Endodermal cell (in vitro differentiated cells): ENCODE measurements at regions not wholly inside any gene's neighbourhood (a gene's known extent, or its start where the extent isn't known, plus 50 kb on each side); places are given as distances from the start of the nearest gene placed in this dataset.

Source experiments
- DNase-seq: peaks from one replicate; pipeline ENCODE4 v3.0.0-alpha.2; 2017
- H3K27ac ChIP-seq: 2 replicates; pipeline ENCODE4 v1.5.1; 2013; ENCODE audit warnings: mild to moderate bottlenecking, low read depth, low read length, moderate library complexity
- H3K27me3 ChIP-seq: 2 replicates; pipeline ENCODE4 v1.6.1; 2013; ENCODE audit warnings: mild to moderate bottlenecking, low read length, moderate library complexity; ENCODE audit not compliant: insufficient read depth, control insufficient read depth, poor library complexity, severe bottlenecking
- H3K36me3 ChIP-seq: 2 replicates; pipeline ENCODE4 v1.7.0; 2013; ENCODE audit warnings: mild to moderate bottlenecking, low read length, moderate library complexity; ENCODE audit not compliant: control insufficient read depth, insufficient read depth
- H3K4me1 ChIP-seq: one replicate; pipeline ENCODE4 v1.7.0; 2013; ENCODE audit warnings: low read length; ENCODE audit not compliant: control insufficient read depth, insufficient read depth
- H3K4me3 ChIP-seq: 2 replicates; pipeline ENCODE4 v1.5.1; 2013; ENCODE audit warnings: mild to moderate bottlenecking, low read length, moderate library complexity
- H3K9ac ChIP-seq: 2 replicates; pipeline ENCODE4 v1.6.1; 2013; ENCODE audit warnings: mild to moderate bottlenecking, low read length, moderate library complexity; ENCODE audit not compliant: poor library complexity, severe bottlenecking; ENCODE audit errors: extremely low read depth
- H3K9me3 ChIP-seq: 2 replicates; pipeline ENCODE4 v1.6.1; 2013; ENCODE audit warnings: mild to moderate bottlenecking, low read length, moderate library complexity; ENCODE audit not compliant: control insufficient read depth
- H3K27ac Mint-ChIP-seq: 2 replicates; pipeline ENCODE4 v1.8.0; 2020; ENCODE audit warnings: mixed read lengths
- H3K27me3 Mint-ChIP-seq: 2 replicates; pipeline ENCODE4 v1.8.0; 2021; ENCODE audit warnings: mild to moderate bottlenecking, mixed read lengths; ENCODE audit not compliant: insufficient read depth
- H3K36me3 Mint-ChIP-seq: 2 replicates; pipeline ENCODE4 v1.8.0; 2020; ENCODE audit warnings: low read depth, mixed read lengths
- H3K4me1 Mint-ChIP-seq: 2 replicates; pipeline ENCODE4 v1.8.0; 2020; ENCODE audit warnings: mixed read lengths
- H3K4me3 Mint-ChIP-seq: 2 replicates; pipeline ENCODE4 v1.8.0; 2020; ENCODE audit warnings: mild to moderate bottlenecking, moderate library complexity, mixed read lengths
- H3K9me3 Mint-ChIP-seq: 2 replicates; pipeline ENCODE4 v1.8.0; 2020; ENCODE audit warnings: mild to moderate bottlenecking, mixed read lengths
- CTCF ChIP-seq: fragments of 200-600 bp; sonication (generic); conservative IDR thresholded peaks from 2 replicates; pipeline ENCODE4 v1.5.0; 2021; ENCODE audit warnings: antibody characterized with exemption, mild to moderate bottlenecking
- WGBS, 2 experiments: methylation state at CpG; one replicate each; pipeline versions ENCODE4 v1.1.5 to v1.1.7; 2013; ENCODE audit warnings: missing lambda C conversion rate in 2 of 2, mixed read lengths in 1 of 2; ENCODE audit not compliant: insufficient coverage in 1 of 2, insufficient read length in 1 of 2; 5-methylcytosine and 5-hydroxymethylcytosine counted together

- no peaks in the 10 kb centered on the region for H3K36me3 ChIP-seq
- no peaks in the 10 kb centered on the region for H3K36me3 Mint-ChIP-seq
- H3K9me3 Mint-ChIP-seq = no peaks in the 10 kb centered on the region
- no peaks in the 10 kb centered on the region for H3K4me1 ChIP-seq
- H3K4me3 Mint-ChIP-seq = no peak overlapping the region
- H3K9ac ChIP-seq = no peak overlapping the region
- no peak overlapping the region for H3K4me3 ChIP-seq
- TF ChIP-seq CTCF = peak; percentile 80
- no CpG with 5 or more reads among the region's 1 CpG for WGBS, 2 experiments
- DNase-seq = no peak
- H3K9me3 ChIP-seq = no peaks in the 10 kb centered on the region
- H3K27ac ChIP-seq = no peak overlapping the region
- no peaks in the 10 kb centered on the region for H3K27me3 Mint-ChIP-seq
- no peaks in the 10 kb centered on the region for H3K27me3 ChIP-seq
- no peaks in the 10 kb centered on the region for H3K4me1 Mint-ChIP-seq
- no peak overlapping the region for H3K27ac Mint-ChIP-seq
These were observed 218.5 kb downstream of the PRR32 start for GRCh38 chrX:127038065-127038464.

GRCh38 chrX:127057891-127058619, 238.5 kb downstream of the PRR32 start:
- TF ChIP-seq CTCF = no peak
- Histone ChIP-seq H3K9me3 (no peaks in the 10 kb centered on the region), H3K36me3 (no peaks in the 10 kb centered on the region), H3K9ac (no peak overlapping the region), H3K27me3 (no peaks in the 10 kb centered on the region), H3K4me1 (no peaks in the 10 kb centered on the region), H3K27ac (no peak overlapping the region), H3K4me3 (no peak overlapping the region)
- no peaks in the 10 kb centered on the region for H3K27me3 Mint-ChIP-seq
- peaks cover 23% of the 10 kb centered on the region for H3K9me3 Mint-ChIP-seq
- H3K4me3 Mint-ChIP-seq = no peak overlapping the region
- H3K4me1 Mint-ChIP-seq = no peaks in the 10 kb centered on the region
- no peaks in the 10 kb centered on the region for H3K36me3 Mint-ChIP-seq
- WGBS, 2 experiments = 80% methylated on average over 3 of the region's 3 CpGs; no CpG with 5 or more reads in 1 of the 2 experiments
- no peak for DNase-seq
- H3K27ac Mint-ChIP-seq = no peak overlapping the region

GRCh38 chrX:127085939-127086338, 266.4 kb downstream of the PRR32 start:
- WGBS, 2 experiments = 81% methylated on average over 1 of the region's 2 CpGs; no CpG with 5 or more reads in 1 of the 2 experiments
- Histone ChIP-seq H3K9ac (no peak overlapping the region), H3K27ac (no peak overlapping the region), H3K36me3 (no peaks in the 10 kb centered on the region), H3K4me3 (no peak overlapping the region), H3K27me3 (no peaks in the 10 kb centered on the region), H3K9me3 (no peaks in the 10 kb centered on the region), H3K4me1 (no peaks in the 10 kb centered on the region)
- no peak overlapping the region for H3K27ac Mint-ChIP-seq
- H3K4me3 Mint-ChIP-seq = no peak overlapping the region
- H3K9me3 Mint-ChIP-seq = peaks cover 4% of the 10 kb centered on the region
- no peaks in the 10 kb centered on the region for H3K36me3 Mint-ChIP-seq
- DNase-seq = no peak
- peaks cover 7% of the 10 kb centered on the region for H3K4me1 Mint-ChIP-seq
- no peak for TF ChIP-seq CTCF
- H3K27me3 Mint-ChIP-seq = no peaks in the 10 kb centered on the region
